H9 (cell line): ENCODE measurements at regions not wholly inside any gene's neighbourhood (a gene's known extent, or its start where the extent isn't known, plus 50 kb on each side); places are given as distances from the start of the nearest gene placed in this dataset.

Source experiments
- DNase-seq: peaks from one replicate; pipeline ENCODE4 v3.0.0-alpha.2; 2017
- H2AFZ ChIP-seq: one replicate; pipeline ENCODE4 v1.6.1; 2013; ENCODE audit warnings: mild to moderate bottlenecking, low read length, control low read depth, moderate library complexity
- H2AK5ac ChIP-seq: 2 replicates; pipeline ENCODE4 v1.6.1; 2013; ENCODE audit warnings: low read length, control low read depth, mixed read lengths; ENCODE audit not compliant: insufficient read length
- H2BK120ac ChIP-seq: one replicate; pipeline ENCODE4 v1.6.1; 2013; ENCODE audit warnings: low read depth, mild to moderate bottlenecking, low read length, control low read depth, inconsistent platforms; ENCODE audit not compliant: poor library complexity, severe bottlenecking
- H2BK12ac ChIP-seq: 2 replicates; pipeline ENCODE4 v1.6.1; 2013; ENCODE audit warnings: low read length, control low read depth, mixed read lengths, low read depth; ENCODE audit not compliant: insufficient read length
- H2BK15ac ChIP-seq: 2 replicates; pipeline ENCODE4 v1.6.1; 2013; ENCODE audit warnings: low read depth, low read length, control low read depth
- H2BK20ac ChIP-seq: one replicate; pipeline ENCODE4 v1.6.1; 2013; ENCODE audit warnings: low read depth, mild to moderate bottlenecking, low read length, control low read depth, inconsistent platforms; ENCODE audit not compliant: poor library complexity, severe bottlenecking
- H2BK5ac ChIP-seq: 2 replicates; pipeline ENCODE4 v1.6.1; 2013; ENCODE audit warnings: low read length, control low read depth, mixed read lengths; ENCODE audit not compliant: insufficient read length
- H3K14ac ChIP-seq: 2 replicates; pipeline ENCODE4 v1.6.1; 2013; ENCODE audit warnings: low read length, control low read depth; ENCODE audit not compliant: insufficient read depth
- H3K18ac ChIP-seq: 2 replicates; pipeline ENCODE4 v1.6.1; 2013; ENCODE audit warnings: low read depth, mild to moderate bottlenecking, mixed read lengths, low read length, control low read depth; ENCODE audit not compliant: insufficient read length
- H3K23ac ChIP-seq: 2 replicates; pipeline ENCODE4 v1.6.1; 2013; ENCODE audit warnings: low read length, control low read depth, mixed read lengths, low read depth; ENCODE audit not compliant: insufficient read length
- H3K23me2 ChIP-seq: 2 replicates; pipeline ENCODE4 v1.6.1; 2013; ENCODE audit warnings: low read depth, mild to moderate bottlenecking, mixed read lengths, low read length, control low read depth; ENCODE audit not compliant: insufficient read length, poor library complexity, severe bottlenecking
- H3K27ac ChIP-seq: 2 replicates; pipeline ENCODE4 v1.5.1; 2013; ENCODE audit warnings: low read length, control low read depth, mixed read lengths, low read depth; ENCODE audit not compliant: insufficient read length
- H3K27me3 ChIP-seq: 2 replicates; pipeline ENCODE4 v1.6.1; 2013; ENCODE audit warnings: low read length, control low read depth, inconsistent platforms; ENCODE audit not compliant: insufficient read depth
- H3K4ac ChIP-seq: 2 replicates; pipeline ENCODE4 v1.6.1; 2013; ENCODE audit warnings: low read depth, mild to moderate bottlenecking, control low read depth, inconsistent platforms, low read length, moderate library complexity
- H3K4me1 ChIP-seq: 2 replicates; pipeline ENCODE4 v1.6.1; 2013; ENCODE audit warnings: low read length, control low read depth, inconsistent platforms; ENCODE audit not compliant: insufficient read depth
- H3K4me2 ChIP-seq: 2 replicates; pipeline ENCODE4 v1.6.1; 2013; ENCODE audit warnings: low read length, control low read depth, mixed read lengths; ENCODE audit not compliant: insufficient read length, insufficient read depth
- H3K56ac ChIP-seq: 2 replicates; pipeline ENCODE4 v1.6.1; 2013; ENCODE audit warnings: low read depth, mild to moderate bottlenecking, mixed read lengths, low read length, control low read depth; ENCODE audit not compliant: insufficient read length
- H3K79me1 ChIP-seq: 2 replicates; pipeline ENCODE4 v1.6.1; 2013; ENCODE audit warnings: low read depth, mild to moderate bottlenecking, moderate library complexity, low read length, control low read depth, inconsistent platforms; ENCODE audit not compliant: insufficient read depth, poor library complexity, severe bottlenecking
- H3K79me2 ChIP-seq: 2 replicates; pipeline ENCODE4 v1.6.1; 2013; ENCODE audit warnings: low read length, control low read depth, inconsistent platforms; ENCODE audit not compliant: insufficient read depth
- H3K9ac ChIP-seq: 2 replicates; pipeline ENCODE4 v1.6.1; 2013; ENCODE audit warnings: low read length, control low read depth, mixed read lengths; ENCODE audit not compliant: insufficient read length; ENCODE audit errors: extremely low read depth
- H3K9me3 ChIP-seq: one replicate; pipeline ENCODE4 v1.6.1; 2013; ENCODE audit warnings: low read depth, low read length, inconsistent platforms; ENCODE audit not compliant: control insufficient read depth
- H3T11ph ChIP-seq: one replicate; pipeline ENCODE4 v1.6.1; 2013; ENCODE audit warnings: mild to moderate bottlenecking, low read length, control low read depth, inconsistent platforms
- H4K20me1 ChIP-seq: one replicate; pipeline ENCODE4 v1.6.1; 2013; ENCODE audit not compliant: control insufficient read depth, insufficient read length, insufficient read depth
- H4K5ac ChIP-seq: 2 replicates; pipeline ENCODE4 v1.6.1; 2013; ENCODE audit warnings: low read depth, mild to moderate bottlenecking, mixed read lengths, low read length, control low read depth; ENCODE audit not compliant: insufficient read length
- H4K8ac ChIP-seq: replicated peaks from 2 replicates; pipeline ENCODE4 v1.6.1; 2013; ENCODE audit warnings: low read length, control low read depth, mixed read lengths, low read depth; ENCODE audit not compliant: insufficient read length
- H4K91ac ChIP-seq: 2 replicates; pipeline ENCODE4 v1.6.1; 2013; ENCODE audit warnings: low read depth, mild to moderate bottlenecking, moderate library complexity, mixed read lengths, low read length, control low read depth; ENCODE audit not compliant: insufficient read length
- H3K27ac Mint-ChIP-seq, 3 experiments: 2 replicates in 2 of 3; 3 replicates in 1 of 3; pipeline ENCODE4 v1.8.0; 2020 to 2021; ENCODE audit warnings: mixed read lengths in 3 of 3, mild to moderate bottlenecking in 1 of 3, moderate library complexity in 1 of 3
- H3K27me3 Mint-ChIP-seq: 2 replicates; pipeline ENCODE4 v1.8.0; 2021; ENCODE audit warnings: low read depth, mild to moderate bottlenecking, moderate library complexity, mixed read lengths
- H3K36me3 Mint-ChIP-seq, 3 experiments: 2 replicates in 2 of 3; 3 replicates in 1 of 3; pipeline ENCODE4 v1.8.0; 2020 to 2021; ENCODE audit warnings: low read depth in 3 of 3, mixed read lengths in 3 of 3; ENCODE audit not compliant: insufficient read depth in 1 of 3
- H3K4me1 Mint-ChIP-seq, 2 experiments: 2 replicates each; pipeline ENCODE4 v1.8.0; 2020; ENCODE audit warnings: mixed read lengths in 2 of 2
- H3K4me3 Mint-ChIP-seq, 2 experiments: 2 replicates in 1 of 2; 3 replicates in 1 of 2; pipeline ENCODE4 v1.8.0; 2020 to 2021; ENCODE audit warnings: mild to moderate bottlenecking in 2 of 2, mixed read lengths in 2 of 2, moderate library complexity in 1 of 2
- H3K9me3 Mint-ChIP-seq, 2 experiments: 2 replicates in 1 of 2; 3 replicates in 1 of 2; pipeline ENCODE4 v1.8.0; 2020; ENCODE audit warnings: mild to moderate bottlenecking in 2 of 2, mixed read lengths in 2 of 2, moderate library complexity in 1 of 2
- WGBS: extraction: QIAGEN DNeasy Blood & Tissue Kit; methylation state at CpG from one replicate; pipeline ENCODE4 v1.1.7; 2013; ENCODE audit warnings: missing lambda C conversion rate, low lambda C conversion rate, mixed read lengths; ENCODE audit not compliant: insufficient read length; ENCODE audit errors: extremely low coverage; 5-methylcytosine and 5-hydroxymethylcytosine counted together
- TF ChIP-seq, protein P1 (sequence below): fragments of 200-600 bp; sonication (generic); conservative IDR thresholded peaks from 3 replicates; pipeline ENCODE4 v1.8.0; 2021; ENCODE audit warnings: antibody characterized with exemption, mild to moderate bottlenecking

DNA sequence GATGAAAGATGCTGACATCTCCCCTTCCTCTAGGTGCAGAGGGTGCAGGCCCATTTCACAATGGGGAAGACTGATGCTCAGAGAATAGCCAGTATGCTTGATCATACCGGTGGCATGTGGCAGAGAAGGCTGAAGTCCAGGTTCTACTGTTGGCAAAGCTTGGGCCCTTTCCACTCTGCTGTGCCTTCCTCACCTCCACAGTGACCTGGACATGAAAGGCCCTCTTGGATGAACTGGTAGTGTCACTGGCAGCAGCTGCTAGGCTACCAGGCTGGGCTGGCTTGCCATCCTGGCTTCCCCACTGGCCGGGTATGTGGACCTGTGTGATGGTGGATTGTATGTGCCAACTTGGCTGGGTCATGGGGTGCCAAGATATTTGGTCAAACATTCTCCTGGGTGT, 92.0 kb downstream of the GADD45G start:
- no peak overlapping the region for H2BK15ac ChIP-seq
- no peak overlapping the region for H3K14ac ChIP-seq
- no peak overlapping the region for H3K4me2 ChIP-seq
- H4K8ac ChIP-seq: no peak overlapping the region
- WGBS: no CpG with 5 or more reads among the region's 2 CpGs
- H4K20me1 ChIP-seq: no peaks in the 10 kb centered on the region
- Mint-ChIP-seq H3K4me1 (peaks cover 49 to 50% of the 10 kb centered on the region in 2 experiments), H3K4me3 (no peak overlapping the region), H3K27ac (no peak overlapping the region), H3K27me3 (peaks cover 9% of the 10 kb centered on the region), H3K36me3 (peaks cover 0 to 9% (median 0%) of the 10 kb centered on the region in 3 experiments; a peak in 3 of 7 replicates), H3K9me3 (no peaks in the 10 kb centered on the region)
- no peak overlapping the region for H3K27ac ChIP-seq
- TF ChIP-seq, protein P1, sequence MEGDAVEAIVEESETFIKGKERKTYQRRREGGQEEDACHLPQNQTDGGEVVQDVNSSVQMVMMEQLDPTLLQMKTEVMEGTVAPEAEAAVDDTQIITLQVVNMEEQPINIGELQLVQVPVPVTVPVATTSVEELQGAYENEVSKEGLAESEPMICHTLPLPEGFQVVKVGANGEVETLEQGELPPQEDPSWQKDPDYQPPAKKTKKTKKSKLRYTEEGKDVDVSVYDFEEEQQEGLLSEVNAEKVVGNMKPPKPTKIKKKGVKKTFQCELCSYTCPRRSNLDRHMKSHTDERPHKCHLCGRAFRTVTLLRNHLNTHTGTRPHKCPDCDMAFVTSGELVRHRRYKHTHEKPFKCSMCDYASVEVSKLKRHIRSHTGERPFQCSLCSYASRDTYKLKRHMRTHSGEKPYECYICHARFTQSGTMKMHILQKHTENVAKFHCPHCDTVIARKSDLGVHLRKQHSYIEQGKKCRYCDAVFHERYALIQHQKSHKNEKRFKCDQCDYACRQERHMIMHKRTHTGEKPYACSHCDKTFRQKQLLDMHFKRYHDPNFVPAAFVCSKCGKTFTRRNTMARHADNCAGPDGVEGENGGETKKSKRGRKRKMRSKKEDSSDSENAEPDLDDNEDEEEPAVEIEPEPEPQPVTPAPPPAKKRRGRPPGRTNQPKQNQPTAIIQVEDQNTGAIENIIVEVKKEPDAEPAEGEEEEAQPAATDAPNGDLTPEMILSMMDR: no peak
- H3K79me2 ChIP-seq: no peaks in the 10 kb centered on the region
- no peak overlapping the region for H4K5ac ChIP-seq
- H3K9ac ChIP-seq: no peak overlapping the region
- no peak overlapping the region for H3K56ac ChIP-seq
- H3K4ac ChIP-seq: no peak overlapping the region
- H2AFZ ChIP-seq: no peak overlapping the region
- no peaks in the 10 kb centered on the region for H3K27me3 ChIP-seq
- H3K9me3 ChIP-seq: no peaks in the 10 kb centered on the region
- H2BK120ac ChIP-seq: no peak overlapping the region
- no peak overlapping the region for H2AK5ac ChIP-seq
- no peak overlapping the region for H2BK20ac ChIP-seq
- H2BK5ac ChIP-seq: no peak overlapping the region
- no peaks in the 10 kb centered on the region for H3K79me1 ChIP-seq
- H3T11ph ChIP-seq: no peak overlapping the region
- no peak overlapping the region for H3K23ac ChIP-seq
- DNase-seq: no peak
- peaks cover 2% of the 10 kb centered on the region for H3K4me1 ChIP-seq
- H2BK12ac ChIP-seq: no peak overlapping the region
- no peak overlapping the region for H3K18ac ChIP-seq
- no peak overlapping the region for H4K91ac ChIP-seq
- H3K23me2 ChIP-seq: no peaks in the 10 kb centered on the region
